ENCODE measurements at regions not wholly inside any gene's neighbourhood (a gene's known extent, or its start where the extent isn't known, plus 50 kb on each side); places are given as distances from the start of the nearest gene placed in this dataset.

DNA sequence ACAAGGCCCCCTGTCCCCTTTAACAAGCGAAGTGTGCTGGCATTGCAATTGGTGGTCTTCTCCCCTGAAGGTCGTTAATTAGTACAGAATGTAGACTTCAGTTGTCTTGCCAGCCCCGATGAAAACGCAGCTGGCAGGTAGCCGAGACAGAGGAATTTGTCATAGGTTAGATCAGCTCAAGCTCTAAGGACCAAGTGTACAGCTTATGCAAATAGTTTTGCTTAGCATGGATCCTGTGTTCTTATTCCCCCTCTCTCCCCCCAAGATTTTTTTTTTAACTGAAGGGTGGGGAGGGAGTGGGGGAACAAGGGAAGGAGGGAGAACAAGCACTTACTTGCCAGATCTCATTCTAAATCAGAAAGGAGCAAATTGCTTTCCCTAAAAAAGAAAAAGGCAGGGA is 58.6 kb upstream of the PARP11 start:
- no peak for TF ChIP-seq SNAI2 (CRISPR knock-in tag; IDR thresholded peaks at IDR 0.05)
- TF ChIP-seq, protein P1, sequence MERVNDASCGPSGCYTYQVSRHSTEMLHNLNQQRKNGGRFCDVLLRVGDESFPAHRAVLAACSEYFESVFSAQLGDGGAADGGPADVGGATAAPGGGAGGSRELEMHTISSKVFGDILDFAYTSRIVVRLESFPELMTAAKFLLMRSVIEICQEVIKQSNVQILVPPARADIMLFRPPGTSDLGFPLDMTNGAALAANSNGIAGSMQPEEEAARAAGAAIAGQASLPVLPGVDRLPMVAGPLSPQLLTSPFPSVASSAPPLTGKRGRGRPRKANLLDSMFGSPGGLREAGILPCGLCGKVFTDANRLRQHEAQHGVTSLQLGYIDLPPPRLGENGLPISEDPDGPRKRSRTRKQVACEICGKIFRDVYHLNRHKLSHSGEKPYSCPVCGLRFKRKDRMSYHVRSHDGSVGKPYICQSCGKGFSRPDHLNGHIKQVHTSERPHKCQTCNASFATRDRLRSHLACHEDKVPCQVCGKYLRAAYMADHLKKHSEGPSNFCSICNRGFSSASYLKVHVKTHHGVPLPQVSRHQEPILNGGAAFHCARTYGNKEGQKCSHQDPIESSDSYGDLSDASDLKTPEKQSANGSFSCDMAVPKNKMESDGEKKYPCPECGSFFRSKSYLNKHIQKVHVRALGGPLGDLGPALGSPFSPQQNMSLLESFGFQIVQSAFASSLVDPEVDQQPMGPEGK (CRISPR knock-in tag; IDR thresholded peaks at IDR 0.05; ENCODE audit: borderline replicate concordance) = no peak
- TF ChIP-seq ZNF70 (CRISPR knock-in tag; IDR thresholded peaks at IDR 0.05) = no peak
- no peak for TF ChIP-seq RARB (CRISPR knock-in tag; IDR thresholded peaks at IDR 0.05)
- TF ChIP-seq, protein P2, sequence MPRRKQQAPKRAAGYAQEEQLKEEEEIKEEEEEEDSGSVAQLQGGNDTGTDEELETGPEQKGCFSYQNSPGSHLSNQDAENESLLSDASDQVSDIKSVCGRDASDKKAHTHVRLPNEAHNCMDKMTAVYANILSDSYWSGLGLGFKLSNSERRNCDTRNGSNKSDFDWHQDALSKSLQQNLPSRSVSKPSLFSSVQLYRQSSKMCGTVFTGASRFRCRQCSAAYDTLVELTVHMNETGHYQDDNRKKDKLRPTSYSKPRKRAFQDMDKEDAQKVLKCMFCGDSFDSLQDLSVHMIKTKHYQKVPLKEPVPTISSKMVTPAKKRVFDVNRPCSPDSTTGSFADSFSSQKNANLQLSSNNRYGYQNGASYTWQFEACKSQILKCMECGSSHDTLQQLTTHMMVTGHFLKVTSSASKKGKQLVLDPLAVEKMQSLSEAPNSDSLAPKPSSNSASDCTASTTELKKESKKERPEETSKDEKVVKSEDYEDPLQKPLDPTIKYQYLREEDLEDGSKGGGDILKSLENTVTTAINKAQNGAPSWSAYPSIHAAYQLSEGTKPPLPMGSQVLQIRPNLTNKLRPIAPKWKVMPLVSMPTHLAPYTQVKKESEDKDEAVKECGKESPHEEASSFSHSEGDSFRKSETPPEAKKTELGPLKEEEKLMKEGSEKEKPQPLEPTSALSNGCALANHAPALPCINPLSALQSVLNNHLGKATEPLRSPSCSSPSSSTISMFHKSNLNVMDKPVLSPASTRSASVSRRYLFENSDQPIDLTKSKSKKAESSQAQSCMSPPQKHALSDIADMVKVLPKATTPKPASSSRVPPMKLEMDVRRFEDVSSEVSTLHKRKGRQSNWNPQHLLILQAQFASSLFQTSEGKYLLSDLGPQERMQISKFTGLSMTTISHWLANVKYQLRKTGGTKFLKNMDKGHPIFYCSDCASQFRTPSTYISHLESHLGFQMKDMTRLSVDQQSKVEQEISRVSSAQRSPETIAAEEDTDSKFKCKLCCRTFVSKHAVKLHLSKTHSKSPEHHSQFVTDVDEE (CRISPR knock-in tag; IDR thresholded peaks at IDR 0.05) = no peak
- TF ChIP-seq ZFP3 (CRISPR knock-in tag; IDR thresholded peaks at IDR 0.05) = no peak
- no peak for TF ChIP-seq ARNTL (CRISPR knock-in tag; IDR thresholded peaks at IDR 0.05; ENCODE audit: borderline replicate concordance, low read depth)
- TF ChIP-seq OSR1 (CRISPR knock-in tag; IDR thresholded peaks at IDR 0.05) = no peak

GRCh38 chr12:3931206-3931605 is 58.0 kb upstream of the PARP11 start:
- ATAC-seq = no peak

More for the DNA sequence above, 58.6 kb upstream of the PARP11 start:
- no peak for ATAC-seq

More at GRCh38 chr12:3931206-3931605, 58.0 kb upstream of the PARP11 start:
- TF ChIP-seq ESRRG (CRISPR knock-in tag; IDR thresholded peaks at IDR 0.05) (no peak), TCF4 (CRISPR knock-in tag; IDR thresholded peaks at IDR 0.05; ENCODE audit: borderline replicate concordance) (no peak), ZNF70 (CRISPR knock-in tag; IDR thresholded peaks at IDR 0.05) (no peak), ZNF565 (CRISPR knock-in tag; conservative IDR thresholded peaks at IDR 0.05; ENCODE audit: low read depth) (no peak), POU6F1 (CRISPR knock-in tag; IDR thresholded peaks at IDR 0.05; ENCODE audit: borderline replicate concordance, low read depth) (no peak), ZC3H10 (CRISPR knock-in tag; IDR thresholded peaks at IDR 0.05) (no peak), OSR1 (CRISPR knock-in tag; IDR thresholded peaks at IDR 0.05) (no peak), RARB (CRISPR knock-in tag; IDR thresholded peaks at IDR 0.05) (no peak), SNAI2 (CRISPR knock-in tag; IDR thresholded peaks at IDR 0.05) (no peak), BACH2 (CRISPR knock-in tag; IDR thresholded peaks at IDR 0.05; ENCODE audit: borderline replicate concordance) (no peak), ARNTL (CRISPR knock-in tag; IDR thresholded peaks at IDR 0.05; ENCODE audit: borderline replicate concordance, low read depth) (no peak), ZNF8 (CRISPR knock-in tag; IDR thresholded peaks at IDR 0.05) (no peak), PPARA (CRISPR knock-in tag; IDR thresholded peaks at IDR 0.05; ENCODE audit: borderline replicate concordance) (no peak), ZFP3 (CRISPR knock-in tag; IDR thresholded peaks at IDR 0.05) (no peak), ZFP30 (CRISPR knock-in tag; IDR thresholded peaks at IDR 0.05) (no peak), TOX (CRISPR knock-in tag; IDR thresholded peaks at IDR 0.05; ENCODE audit: borderline replicate concordance) (no peak)
- TF ChIP-seq, protein P3, sequence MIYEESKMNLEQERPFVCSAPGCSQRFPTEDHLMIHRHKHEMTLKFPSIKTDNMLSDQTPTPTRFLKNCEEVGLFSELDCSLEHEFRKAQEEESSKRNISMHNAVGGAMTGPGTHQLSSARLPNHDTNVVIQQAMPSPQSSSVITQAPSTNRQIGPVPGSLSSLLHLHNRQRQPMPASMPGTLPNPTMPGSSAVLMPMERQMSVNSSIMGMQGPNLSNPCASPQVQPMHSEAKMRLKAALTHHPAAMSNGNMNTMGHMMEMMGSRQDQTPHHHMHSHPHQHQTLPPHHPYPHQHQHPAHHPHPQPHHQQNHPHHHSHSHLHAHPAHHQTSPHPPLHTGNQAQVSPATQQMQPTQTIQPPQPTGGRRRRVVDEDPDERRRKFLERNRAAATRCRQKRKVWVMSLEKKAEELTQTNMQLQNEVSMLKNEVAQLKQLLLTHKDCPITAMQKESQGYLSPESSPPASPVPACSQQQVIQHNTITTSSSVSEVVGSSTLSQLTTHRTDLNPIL (CRISPR knock-in tag; IDR thresholded peaks at IDR 0.05; ENCODE audit: low read depth) = no peak
- TF ChIP-seq, protein P2 (CRISPR knock-in tag; IDR thresholded peaks at IDR 0.05) = no peak
- TF ChIP-seq, protein P1 (CRISPR knock-in tag; IDR thresholded peaks at IDR 0.05; ENCODE audit: borderline replicate concordance) = no peak
